ENCODE measurements at regions not wholly inside any gene's neighbourhood (a gene's known extent, or its start where the extent isn't known, plus 50 kb on each side); places are given as distances from the start of the nearest gene placed in this dataset.
A peak's percentile ranks its signal among the peaks of the same experiment; 100 is the strongest.

DNA sequence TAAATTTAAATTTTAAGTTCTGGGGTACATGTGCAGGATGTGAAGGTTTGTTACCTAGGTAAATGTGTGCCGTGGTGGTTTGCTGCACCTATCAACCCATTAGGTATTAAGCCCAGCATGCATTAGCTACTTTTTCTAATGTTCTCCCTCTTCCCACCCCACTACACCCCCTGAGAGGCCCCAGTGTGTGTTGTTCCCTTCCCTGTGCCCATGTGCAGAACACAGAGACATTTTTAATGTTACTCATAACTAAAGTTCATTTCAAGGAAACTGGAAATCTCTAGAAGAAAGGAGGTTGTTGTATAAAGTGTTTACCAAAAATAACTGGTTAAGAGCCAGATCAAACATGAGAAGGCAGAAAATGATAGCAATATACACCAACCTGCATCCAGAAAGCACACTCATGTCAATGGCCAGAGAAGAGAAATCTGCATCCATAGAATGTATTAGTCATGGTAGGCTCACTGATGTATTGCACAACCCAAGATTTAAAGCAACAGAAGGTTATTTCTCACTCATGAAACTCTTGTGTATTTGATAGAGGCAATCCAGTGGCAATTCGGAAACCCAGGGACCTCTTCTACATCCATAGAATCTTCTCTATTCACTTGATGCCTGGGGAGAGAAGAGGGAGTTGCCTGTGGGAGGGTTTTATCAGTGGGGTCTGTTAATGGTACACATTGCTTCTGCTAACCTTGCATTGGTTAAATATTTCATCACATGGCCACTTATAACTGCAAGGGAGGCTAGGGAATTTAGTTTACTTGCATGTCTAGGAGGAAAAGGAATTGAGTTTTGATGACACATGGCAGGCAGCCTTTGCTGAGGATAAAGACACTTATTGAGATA is 321.9 kb upstream of the RASGRP1 start:
- TF ChIP-seq, protein P1, sequence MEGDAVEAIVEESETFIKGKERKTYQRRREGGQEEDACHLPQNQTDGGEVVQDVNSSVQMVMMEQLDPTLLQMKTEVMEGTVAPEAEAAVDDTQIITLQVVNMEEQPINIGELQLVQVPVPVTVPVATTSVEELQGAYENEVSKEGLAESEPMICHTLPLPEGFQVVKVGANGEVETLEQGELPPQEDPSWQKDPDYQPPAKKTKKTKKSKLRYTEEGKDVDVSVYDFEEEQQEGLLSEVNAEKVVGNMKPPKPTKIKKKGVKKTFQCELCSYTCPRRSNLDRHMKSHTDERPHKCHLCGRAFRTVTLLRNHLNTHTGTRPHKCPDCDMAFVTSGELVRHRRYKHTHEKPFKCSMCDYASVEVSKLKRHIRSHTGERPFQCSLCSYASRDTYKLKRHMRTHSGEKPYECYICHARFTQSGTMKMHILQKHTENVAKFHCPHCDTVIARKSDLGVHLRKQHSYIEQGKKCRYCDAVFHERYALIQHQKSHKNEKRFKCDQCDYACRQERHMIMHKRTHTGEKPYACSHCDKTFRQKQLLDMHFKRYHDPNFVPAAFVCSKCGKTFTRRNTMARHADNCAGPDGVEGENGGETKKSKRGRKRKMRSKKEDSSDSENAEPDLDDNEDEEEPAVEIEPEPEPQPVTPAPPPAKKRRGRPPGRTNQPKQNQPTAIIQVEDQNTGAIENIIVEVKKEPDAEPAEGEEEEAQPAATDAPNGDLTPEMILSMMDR (IDR thresholded peaks at IDR 0.05; ENCODE audit: low read depth, low read length): no peak
- H3K4me3 ChIP-seq (ENCODE audit: low read depth, low read length): peak overlapping the region; percentile 42

DNA sequence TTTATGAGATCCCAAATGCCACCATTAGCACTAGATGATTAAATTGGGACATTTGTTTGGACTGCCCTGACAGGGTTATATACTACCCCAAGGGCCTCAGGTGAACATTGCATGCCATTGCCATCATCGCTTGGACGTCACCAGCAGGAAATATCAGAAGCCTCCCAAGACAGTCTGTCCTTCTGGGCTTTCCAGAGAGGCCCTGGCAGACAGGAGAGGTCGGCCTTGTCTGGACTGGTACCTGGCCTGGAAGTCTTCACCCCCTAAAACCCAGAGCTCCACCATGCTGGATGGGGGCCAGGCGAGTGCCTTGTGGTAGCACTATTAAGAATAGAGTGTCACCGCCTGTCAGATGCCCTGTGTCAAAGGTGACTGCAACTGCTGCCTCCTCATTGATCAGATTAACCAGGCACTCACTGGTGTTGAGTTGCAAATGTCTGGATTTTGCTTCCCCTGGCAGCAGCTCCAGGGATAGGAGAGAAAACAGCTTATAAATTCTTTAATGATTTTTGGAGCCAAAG is 324.1 kb upstream of the RASGRP1 start:
- H3K4me3 ChIP-seq (ENCODE audit: low read depth, low read length): no peak overlapping the region
- TF ChIP-seq, protein P1 (IDR thresholded peaks at IDR 0.05; ENCODE audit: low read depth, low read length): no peak

DNA sequence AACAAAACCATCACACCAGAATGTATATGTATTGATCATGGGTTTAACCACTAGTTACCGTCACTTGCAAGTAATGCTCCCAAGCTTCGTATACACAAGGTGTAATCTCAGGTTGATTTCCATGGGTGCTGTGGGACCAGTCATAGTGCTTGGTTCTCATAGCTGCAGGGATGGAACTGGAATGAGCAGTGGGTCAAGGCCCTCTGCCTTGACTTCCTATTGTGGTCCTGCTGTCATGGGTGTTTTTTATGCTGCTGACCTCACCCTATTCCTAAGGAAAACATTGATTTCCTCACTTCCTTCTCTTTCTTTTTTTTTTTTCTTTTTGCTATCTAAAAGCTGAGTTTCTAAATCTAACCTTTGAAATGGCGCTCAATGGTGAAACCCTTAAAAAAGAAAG is 325.6 kb upstream of the RASGRP1 start:
- TF ChIP-seq, protein P1 (IDR thresholded peaks at IDR 0.05; ENCODE audit: low read depth, low read length): no peak
- H3K4me3 ChIP-seq (ENCODE audit: low read depth, low read length): no peak overlapping the region

DNA sequence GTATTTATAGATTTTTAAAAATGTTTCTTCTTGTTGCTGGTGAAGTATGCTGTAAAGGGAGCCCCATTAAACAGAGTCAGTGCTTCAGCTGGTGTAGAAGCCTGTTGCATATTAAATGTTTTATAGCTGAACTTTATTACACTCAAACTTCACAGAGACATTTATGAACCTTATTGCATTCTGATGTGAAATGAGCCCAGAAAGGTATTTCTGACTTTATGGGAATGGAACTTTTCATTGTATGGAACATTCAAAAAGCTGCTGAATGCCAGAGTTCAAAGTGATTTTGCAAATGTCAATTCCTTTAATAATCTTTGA is 329.3 kb upstream of the RASGRP1 start:
- TF ChIP-seq, protein P1 (IDR thresholded peaks at IDR 0.05; ENCODE audit: low read depth, low read length): no peak
- no peak overlapping the region for H3K4me3 ChIP-seq (ENCODE audit: low read depth, low read length)

DNA sequence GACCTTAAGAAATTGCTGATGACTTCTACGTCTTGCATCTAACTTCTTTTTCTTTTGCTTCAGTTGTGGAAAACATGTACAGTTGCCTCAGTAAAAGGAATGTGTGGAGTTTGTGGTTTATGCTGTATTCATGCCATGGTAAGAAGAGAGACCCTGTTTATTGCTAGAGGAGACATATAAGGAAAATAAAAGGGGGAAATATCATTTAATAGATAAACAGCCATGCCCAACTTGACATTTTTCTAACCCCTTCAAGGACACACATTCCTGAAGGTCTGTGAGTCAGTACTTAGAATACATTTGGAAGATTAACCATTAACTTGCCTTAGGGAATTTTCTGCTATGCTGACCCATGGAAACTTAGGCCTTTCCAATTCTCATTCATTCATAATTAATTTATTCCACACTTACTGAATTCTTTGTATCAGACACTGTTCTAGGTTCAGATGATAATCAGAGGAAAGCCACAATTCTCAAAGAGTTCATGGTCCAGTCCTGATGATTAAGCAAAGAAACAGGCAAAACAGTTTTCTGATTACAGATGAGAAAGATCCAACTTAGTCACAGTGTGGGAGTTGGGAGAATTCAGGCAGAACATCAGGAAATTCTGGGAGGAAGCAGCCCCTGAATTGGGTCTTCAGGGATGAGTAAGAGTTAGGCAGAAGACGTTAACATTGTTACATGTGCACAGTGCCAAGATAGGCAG is 329.8 kb upstream of the RASGRP1 start:
- no peak overlapping the region for H3K4me3 ChIP-seq (ENCODE audit: low read depth, low read length)
- TF ChIP-seq, protein P1 (IDR thresholded peaks at IDR 0.05; ENCODE audit: low read depth, low read length): no peak

DNA sequence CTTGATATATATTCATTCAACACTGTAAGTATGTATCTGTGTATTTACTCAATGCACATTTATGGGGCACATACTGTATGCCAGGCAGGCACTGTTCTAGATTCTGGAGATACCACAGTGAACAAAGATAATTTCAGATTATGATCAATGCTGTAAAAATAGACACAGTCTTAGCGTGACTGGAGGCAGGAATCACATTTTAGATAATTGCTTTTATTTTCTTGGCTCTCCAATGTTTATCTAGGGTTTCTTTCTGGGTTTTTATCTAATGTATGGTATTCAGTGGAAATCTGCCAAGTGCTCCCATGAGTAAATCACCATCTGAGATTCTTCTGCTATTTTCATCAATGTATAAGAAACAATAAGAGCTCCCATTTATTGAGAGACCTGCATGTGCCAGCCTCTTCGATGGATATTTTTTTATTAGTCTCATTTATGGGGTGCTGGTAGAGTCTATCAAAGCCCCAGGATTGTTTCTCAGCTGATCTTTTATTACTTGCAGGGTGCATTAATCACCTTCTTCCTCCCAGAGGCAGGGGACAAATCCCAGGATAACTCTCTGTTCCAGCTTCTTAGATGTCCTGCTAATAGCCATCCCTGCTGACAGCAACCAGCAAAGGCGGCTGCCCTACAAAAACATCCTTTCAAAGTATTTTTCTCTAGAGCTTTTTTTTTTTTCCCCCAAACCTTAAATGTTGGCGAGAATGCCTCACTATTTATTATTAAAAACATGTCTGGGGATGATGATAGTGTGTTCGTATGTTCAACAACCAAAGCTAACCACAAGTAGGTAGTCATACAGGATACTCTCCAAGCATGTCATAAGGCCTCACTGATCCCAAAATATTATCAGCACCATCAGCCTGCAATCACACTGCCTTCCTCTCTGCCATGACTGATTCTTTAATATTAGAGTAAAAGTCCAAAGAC is 331.0 kb upstream of the RASGRP1 start:
- TF ChIP-seq, protein P1 (IDR thresholded peaks at IDR 0.05; ENCODE audit: low read depth, low read length): no peak

More for the DNA sequence above, 331.0 kb upstream of the RASGRP1 start:
- no peak overlapping the region for H3K4me3 ChIP-seq (ENCODE audit: low read depth, low read length)

Data from WI38 (cell line).